ENCODE measurements at regions not wholly inside any gene's neighbourhood (a gene's known extent, or its start where the extent isn't known, plus 50 kb on each side); places are given as distances from the start of the nearest gene placed in this dataset.

GRCh38 chr4:148530114-148530513 lies 87.9 kb upstream of the NR3C2 start (continued):
- TF ChIP-seq ZNF785 (tag by site-specific recombination; IDR thresholded peaks at IDR 0.05), result no peak
- no peak for TF ChIP-seq ZNF518A (tag by site-specific recombination; conservative IDR thresholded peaks at IDR 0.05; ENCODE audit: low read depth)
- TF ChIP-seq ZFP69B (tag by site-specific recombination; IDR thresholded peaks at IDR 0.05), result no peak
- no peak for TF ChIP-seq ZBTB20 (tag by site-specific recombination; IDR thresholded peaks at IDR 0.05)
- TF ChIP-seq ZNF837 (tag by site-specific recombination; IDR thresholded peaks at IDR 0.05), result no peak
- no peak for TF ChIP-seq ZNF426 (tag by site-specific recombination; IDR thresholded peaks at IDR 0.05)
- no peak for TF ChIP-seq ZNF404 (tag by site-specific recombination; IDR thresholded peaks at IDR 0.05)
- no peak for TF ChIP-seq PBX3 (CRISPR knock-in tag; IDR thresholded peaks at IDR 0.05)
- TF ChIP-seq ZNF362 (tag by site-specific recombination; IDR thresholded peaks at IDR 0.05), result no peak

GRCh38 chr4:148527571-148527970 lies 85.4 kb upstream of the NR3C2 start:
- ChIA-PET CTCF (no interaction called here), POLR2A (no interaction called here)
- Histone ChIP-seq H3K36me3 (ENCODE audit: control insufficient read depth in 2 of 2, insufficient read depth in 1 of 2, low read length in 2 of 2) (no peaks in the 10 kb centered on the region), H3K4me3 (ENCODE audit: low read depth, low read length) (no peak overlapping the region), H3K4me1 (ENCODE audit: control insufficient read depth, insufficient read depth, low read length) (no peaks in the 10 kb centered on the region), H3K9me3 (ENCODE audit: control insufficient read depth, insufficient read depth, low read depth, low read length) (no peaks in the 10 kb centered on the region), H3K27ac (ENCODE audit: extremely low read depth, low read depth, low read length) (no peak overlapping the region)
- no peak for TF ChIP-seq ZNF311 (tag by site-specific recombination; IDR thresholded peaks at IDR 0.05; ENCODE audit: borderline replicate concordance)
- no peak for TF ChIP-seq PATZ1 (tag by site-specific recombination; IDR thresholded peaks at IDR 0.05)
- no peak for TF ChIP-seq ZNF169 (tag by site-specific recombination; IDR thresholded peaks at IDR 0.05)

GRCh38 chr4:148522995-148523394 lies 80.8 kb upstream of the NR3C2 start:
- POLR2A ChIA-PET, result no interaction called here
- H3K4me3 ChIP-seq (ENCODE audit: low read depth, low read length), result no peak overlapping the region
- H3K4me1 ChIP-seq (ENCODE audit: control insufficient read depth, insufficient read depth, low read length), result no peaks in the 10 kb centered on the region
- CTCF ChIA-PET, result no interaction called here
- H3K36me3 ChIP-seq (ENCODE audit: control insufficient read depth in 2 of 2, insufficient read depth in 1 of 2, low read length in 2 of 2), result no peaks in the 10 kb centered on the region
- no peak overlapping the region for H3K27ac ChIP-seq (ENCODE audit: extremely low read depth, low read depth, low read length)
- no peaks in the 10 kb centered on the region for H3K9me3 ChIP-seq (ENCODE audit: control insufficient read depth, insufficient read depth, low read depth, low read length)
- TF ChIP-seq ZNF571 (tag by site-specific recombination; IDR thresholded peaks at IDR 0.05), result no peak
